Uterus (tissue), 2 donors: ENCODE measurements at regions not wholly inside any gene's neighbourhood (a gene's known extent, or its start where the extent isn't known, plus 50 kb on each side); places are given as distances from the start of the nearest gene placed in this dataset.

Experiments
- CTCF ChIP-seq, 4 experiments: fragments of 200-600 bp in 2 of 4; fragments of 450-650 bp in 2 of 4; sonication (generic) in 2 of 4; IDR thresholded peaks; one replicate each; pipeline ENCODE4 v1.5.1; 2016 to 2019; ENCODE audit warnings: antibody characterized with exemption in 4 of 4, mild to moderate bottlenecking in 2 of 4, moderate library complexity in 1 of 4
- POLR2A ChIP-seq, 2 donors: fragments of 450-650 bp; IDR thresholded peaks; one replicate each; pipeline ENCODE4 v1.6.1; 2016; ENCODE audit warnings: antibody characterized with exemption in 2 of 2, mild to moderate bottlenecking in 1 of 2, moderate library complexity in 1 of 2

GRCh38 chr14:83314764-83315163 lies 1781.1 kb upstream of the SEL1L start:
- TF ChIP-seq CTCF (IDR thresholded peaks at IDR 0.05), result no peak
- no peak for TF ChIP-seq POLR2A (IDR thresholded peaks at IDR 0.05)
